NCI-H2196 (cell line): ENCODE measurements at regions not wholly inside any gene's neighbourhood (a gene's known extent, or its start where the extent isn't known, plus 50 kb on each side); places are given as distances from the start of the nearest gene placed in this dataset.
A peak's percentile ranks its signal among the peaks of the same experiment; 100 is the strongest.

ENCODE experiments used
- DNase-seq: peaks from one replicate; lab custom pipeline; 2025; ENCODE audit not compliant: unreplicated experiment; lab: John Stamatoyannopoulos, UW

- no peak for DNase-seq
Measured at GRCh38 chr1:96632045-96632664, 89.4 kb upstream of the PTBP2 start.

- no peak for DNase-seq
Measured at GRCh38 chr1:96633695-96634094, 87.9 kb upstream of the PTBP2 start.

DNA sequence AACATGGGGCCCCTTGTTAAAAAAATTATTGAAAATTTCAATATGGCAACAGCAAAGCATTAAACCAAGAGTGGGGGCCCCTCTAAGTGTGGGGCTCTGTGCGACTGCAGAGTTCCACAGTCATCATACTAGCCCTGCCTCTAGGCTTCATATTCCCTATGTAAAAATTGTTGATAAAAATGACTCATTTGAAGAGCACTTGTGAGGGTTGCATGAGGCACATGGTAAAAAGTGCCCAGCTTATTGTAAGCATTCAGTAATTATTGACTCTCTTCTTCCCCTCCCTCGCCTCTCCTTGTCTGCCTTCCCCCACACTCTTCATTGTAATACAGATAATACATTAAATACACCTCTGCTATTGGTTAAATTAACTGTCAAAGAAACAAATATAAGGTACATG, 86.7 kb upstream of the PTBP2 start:
- peak; percentile 18 for DNase-seq

DNA sequence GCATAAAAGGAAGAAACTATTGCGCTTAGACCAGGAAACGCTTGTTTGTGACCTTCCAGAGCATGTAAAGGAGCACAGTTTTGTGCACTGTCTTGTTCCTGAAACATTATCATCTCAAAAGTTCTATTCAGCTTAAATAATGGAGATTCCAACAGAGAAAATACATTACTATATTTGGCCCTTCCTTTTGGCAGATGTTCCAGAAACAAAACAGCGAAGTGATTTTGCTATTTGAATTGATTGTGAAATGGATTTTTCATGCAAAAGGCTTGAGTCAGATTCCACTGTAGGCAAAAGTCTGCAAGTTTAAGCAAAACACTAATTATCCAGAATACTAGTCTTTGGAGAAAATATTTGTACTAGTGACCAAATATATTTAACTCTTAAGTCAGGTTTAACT, 80.3 kb upstream of the PTBP2 start:
- DNase-seq = no peak

DNA sequence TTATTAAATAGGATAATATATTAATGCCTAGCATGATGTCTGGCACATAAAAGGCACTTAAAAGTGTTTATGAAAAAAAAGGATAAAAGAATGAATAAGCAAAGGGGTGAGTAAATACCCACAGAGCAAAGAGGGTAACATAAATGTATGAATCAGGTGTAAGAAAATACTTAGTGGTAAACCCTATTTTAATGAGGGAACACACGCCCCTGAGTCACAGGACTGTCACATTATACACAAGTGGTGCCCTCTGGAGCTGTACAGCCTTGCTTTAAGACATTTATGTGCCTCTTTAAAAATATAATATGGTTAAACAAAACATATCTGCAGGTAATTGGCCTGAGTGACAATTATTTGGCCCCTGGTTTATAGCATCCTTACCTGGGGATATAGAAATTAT, 78.1 kb upstream of the PTBP2 start:
- DNase-seq = no peak

- DNase-seq = no peak
Measured at GRCh38 chr1:96649301-96649700, 72.3 kb upstream of the PTBP2 start.

- no peak for DNase-seq
Measured at GRCh38 chr1:96651517-96651916, 70.1 kb upstream of the PTBP2 start.

- no peak for DNase-seq
Measured at GRCh38 chr1:96660051-96660450, 61.5 kb upstream of the PTBP2 start.

DNA sequence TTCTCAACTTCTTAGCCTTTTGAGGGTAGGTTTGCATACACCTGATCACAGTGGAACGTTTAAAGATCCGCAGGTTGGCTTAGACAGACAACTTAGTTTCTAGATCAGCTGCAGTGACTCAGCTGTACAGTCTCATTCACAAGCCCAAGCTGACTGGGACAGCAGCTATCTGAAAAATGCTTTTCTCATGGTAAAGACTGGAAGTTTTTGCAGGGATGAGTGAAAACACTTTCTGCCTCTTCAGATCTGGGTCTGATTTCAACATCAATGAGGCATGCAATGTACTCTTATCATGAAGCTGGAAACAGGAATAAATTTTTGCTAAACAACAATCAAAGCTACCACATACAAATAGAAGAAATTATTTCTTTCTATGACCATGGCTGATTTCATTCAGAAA, 61.1 kb upstream of the PTBP2 start:
- DNase-seq = no peak
